ENCODE measurements at regions not wholly inside any gene's neighbourhood (a gene's known extent, or its start where the extent isn't known, plus 50 kb on each side); places are given as distances from the start of the nearest gene placed in this dataset.

DNA sequence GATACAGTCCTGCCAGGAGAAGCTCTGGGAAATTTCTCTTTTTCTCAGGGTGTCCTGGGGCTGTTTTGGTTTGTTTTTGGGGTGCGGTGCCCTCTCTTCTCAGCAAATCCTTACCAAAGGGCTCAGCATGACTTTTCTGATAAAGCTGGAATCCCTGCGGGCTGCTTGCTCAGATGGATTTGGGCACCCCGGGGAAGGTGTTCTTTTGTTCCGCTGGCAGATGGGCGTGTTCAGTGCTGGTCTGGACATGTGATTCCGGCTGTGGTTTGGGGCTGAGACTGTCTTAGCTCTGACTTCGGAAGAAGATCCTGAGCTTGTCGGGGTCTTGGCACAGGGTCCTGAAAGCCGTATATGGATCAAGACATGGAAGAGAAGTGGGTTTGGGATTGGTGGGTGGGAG, 134.2 kb upstream of the SPRED2 start:
- Histone ChIP-seq H3K9me3 (no peaks in the 10 kb centered on the region), H3K36me3 (no peaks in the 10 kb centered on the region), H3K4me1 (ENCODE audit: control insufficient read depth in 1 of 2, low read depth in 2 of 2) (no peaks in the 10 kb centered on the region), H3K27ac (no peak overlapping the region), H3K4me3 (no peak overlapping the region), H3K27me3 (replicated peaks; ENCODE audit: insufficient read depth) (no peaks in the 10 kb centered on the region)
- ATAC-seq (ENCODE audit: insufficient number of reproducible peaks, low FRiP score, low read depth) (no peak), DNase-seq (ENCODE audit: low spot score) (no peak)
- TF ChIP-seq, protein P1, sequence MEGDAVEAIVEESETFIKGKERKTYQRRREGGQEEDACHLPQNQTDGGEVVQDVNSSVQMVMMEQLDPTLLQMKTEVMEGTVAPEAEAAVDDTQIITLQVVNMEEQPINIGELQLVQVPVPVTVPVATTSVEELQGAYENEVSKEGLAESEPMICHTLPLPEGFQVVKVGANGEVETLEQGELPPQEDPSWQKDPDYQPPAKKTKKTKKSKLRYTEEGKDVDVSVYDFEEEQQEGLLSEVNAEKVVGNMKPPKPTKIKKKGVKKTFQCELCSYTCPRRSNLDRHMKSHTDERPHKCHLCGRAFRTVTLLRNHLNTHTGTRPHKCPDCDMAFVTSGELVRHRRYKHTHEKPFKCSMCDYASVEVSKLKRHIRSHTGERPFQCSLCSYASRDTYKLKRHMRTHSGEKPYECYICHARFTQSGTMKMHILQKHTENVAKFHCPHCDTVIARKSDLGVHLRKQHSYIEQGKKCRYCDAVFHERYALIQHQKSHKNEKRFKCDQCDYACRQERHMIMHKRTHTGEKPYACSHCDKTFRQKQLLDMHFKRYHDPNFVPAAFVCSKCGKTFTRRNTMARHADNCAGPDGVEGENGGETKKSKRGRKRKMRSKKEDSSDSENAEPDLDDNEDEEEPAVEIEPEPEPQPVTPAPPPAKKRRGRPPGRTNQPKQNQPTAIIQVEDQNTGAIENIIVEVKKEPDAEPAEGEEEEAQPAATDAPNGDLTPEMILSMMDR (IDR thresholded peaks at IDR 0.05): no peak

DNA sequence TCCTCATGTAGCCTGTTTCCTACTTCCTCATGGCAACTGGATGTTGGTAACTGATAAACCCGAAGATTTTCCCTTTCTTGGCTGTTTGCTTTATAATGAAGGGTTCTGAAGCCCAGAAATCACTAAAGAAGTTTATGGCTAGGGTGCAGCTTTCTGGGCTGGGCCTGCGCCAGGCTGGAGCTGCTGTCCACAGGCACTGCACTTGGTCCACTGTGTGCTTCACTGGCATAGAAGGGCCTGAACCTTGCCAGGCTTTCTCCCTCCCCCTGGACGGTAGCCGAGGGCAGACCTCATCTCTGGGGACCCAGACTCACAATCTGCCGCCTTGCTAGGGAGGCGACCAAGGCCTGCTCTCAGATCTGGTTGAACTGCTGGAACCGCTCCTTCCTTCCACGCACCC, 133.3 kb upstream of the SPRED2 start:
- no peak overlapping the region for H3K4me3 ChIP-seq
- H3K27me3 ChIP-seq (replicated peaks; ENCODE audit: insufficient read depth): no peaks in the 10 kb centered on the region
- no peak for ATAC-seq (ENCODE audit: insufficient number of reproducible peaks, low FRiP score, low read depth)
- no peak for DNase-seq (ENCODE audit: low spot score)
- no peak overlapping the region for H3K27ac ChIP-seq
- TF ChIP-seq, protein P1 (IDR thresholded peaks at IDR 0.05): no peak
- H3K9me3 ChIP-seq: no peaks in the 10 kb centered on the region
- no peaks in the 10 kb centered on the region for H3K36me3 ChIP-seq
- no peaks in the 10 kb centered on the region for H3K4me1 ChIP-seq (ENCODE audit: control insufficient read depth in 1 of 2, low read depth in 2 of 2)

DNA sequence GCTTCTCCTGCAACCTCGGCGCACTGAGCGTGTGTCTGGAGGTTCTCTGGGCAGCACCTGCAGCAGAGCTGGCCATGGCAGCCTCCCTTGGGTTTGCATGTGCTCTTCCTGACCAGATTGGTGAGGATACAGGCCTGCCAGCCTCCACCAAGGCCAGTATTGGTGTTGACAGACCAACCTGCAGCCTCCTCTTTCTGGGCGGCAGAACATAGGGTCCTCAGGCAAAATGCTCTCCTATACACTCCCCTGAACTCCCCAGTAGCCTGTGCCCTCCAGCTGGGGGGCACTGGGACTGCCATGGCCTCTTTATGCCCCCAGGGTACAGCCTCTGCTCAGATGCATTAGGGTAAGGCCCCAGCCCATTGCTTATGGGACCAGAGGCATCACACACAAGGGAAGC, 131.9 kb upstream of the SPRED2 start:
- H3K27me3 ChIP-seq (replicated peaks; ENCODE audit: insufficient read depth): no peaks in the 10 kb centered on the region
- H3K9me3 ChIP-seq: no peaks in the 10 kb centered on the region
- ATAC-seq (ENCODE audit: insufficient number of reproducible peaks, low FRiP score, low read depth): no peak
- no peaks in the 10 kb centered on the region for H3K36me3 ChIP-seq
- H3K4me1 ChIP-seq (ENCODE audit: control insufficient read depth in 1 of 2, low read depth in 2 of 2): no peaks in the 10 kb centered on the region
- no peak overlapping the region for H3K27ac ChIP-seq
- no peak for DNase-seq (ENCODE audit: low spot score)
- TF ChIP-seq, protein P1 (IDR thresholded peaks at IDR 0.05): no peak
- H3K4me3 ChIP-seq: no peak overlapping the region

DNA sequence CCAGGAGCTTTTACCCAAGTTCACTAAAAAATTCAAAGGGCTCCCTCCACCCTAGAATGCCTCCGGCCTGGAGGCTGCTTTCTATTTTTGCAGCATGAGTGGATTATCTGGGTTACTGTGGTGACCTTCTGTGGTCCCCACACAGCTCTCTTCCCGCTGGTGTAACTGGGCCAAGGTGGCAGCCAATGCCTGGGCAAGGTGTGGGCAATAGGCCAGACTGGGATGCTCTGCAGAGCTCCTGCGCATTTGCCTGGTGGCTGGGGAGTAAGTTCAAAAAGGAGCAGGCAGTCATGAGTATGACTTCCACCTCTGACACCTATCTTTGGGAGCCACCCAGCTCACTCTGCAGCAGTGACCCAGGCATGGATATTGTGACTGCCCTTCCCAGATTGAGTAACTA, 130.5 kb upstream of the SPRED2 start:
- Histone ChIP-seq H3K4me3 (no peak overlapping the region), H3K27me3 (replicated peaks; ENCODE audit: insufficient read depth) (no peaks in the 10 kb centered on the region), H3K27ac (no peak overlapping the region), H3K4me1 (ENCODE audit: control insufficient read depth in 1 of 2, low read depth in 2 of 2) (no peaks in the 10 kb centered on the region), H3K36me3 (no peaks in the 10 kb centered on the region), H3K9me3 (no peaks in the 10 kb centered on the region)
- TF ChIP-seq, protein P1 (IDR thresholded peaks at IDR 0.05): no peak
- DNase-seq (ENCODE audit: low spot score): no peak
- no peak for ATAC-seq (ENCODE audit: insufficient number of reproducible peaks, low FRiP score, low read depth)

DNA sequence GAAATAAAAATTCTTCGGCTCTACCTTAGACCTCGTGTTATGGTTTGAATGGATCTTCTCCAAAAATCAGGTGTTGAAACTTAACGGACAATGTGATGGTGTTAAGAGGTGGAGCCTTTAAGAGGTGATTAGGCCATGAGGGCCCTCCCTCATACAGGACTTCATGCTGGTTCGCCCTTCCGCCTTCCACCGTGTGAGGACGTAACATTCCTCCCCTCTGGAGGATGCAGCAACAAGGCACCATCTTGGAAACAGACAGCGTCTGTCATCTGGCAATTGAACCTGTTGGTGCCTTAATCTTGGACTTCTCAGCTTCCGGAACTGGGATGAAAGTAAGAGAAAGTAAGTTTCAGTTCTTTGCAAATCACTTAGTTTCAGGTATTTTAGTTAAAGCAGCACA, 126.3 kb upstream of the SPRED2 start:
- no peaks in the 10 kb centered on the region for H3K4me1 ChIP-seq (ENCODE audit: control insufficient read depth in 1 of 2, low read depth in 2 of 2)
- TF ChIP-seq, protein P1 (IDR thresholded peaks at IDR 0.05): no peak
- no peaks in the 10 kb centered on the region for H3K36me3 ChIP-seq
- no peak overlapping the region for H3K4me3 ChIP-seq
- no peaks in the 10 kb centered on the region for H3K9me3 ChIP-seq
- DNase-seq (ENCODE audit: low spot score): no peak
- no peaks in the 10 kb centered on the region for H3K27me3 ChIP-seq (replicated peaks; ENCODE audit: insufficient read depth)
- H3K27ac ChIP-seq: no peak overlapping the region
- no peak for ATAC-seq (ENCODE audit: insufficient number of reproducible peaks, low FRiP score, low read depth)
